ENCODE measurements at regions not wholly inside any gene's neighbourhood (a gene's known extent, or its start where the extent isn't known, plus 50 kb on each side); places are given as distances from the start of the nearest gene placed in this dataset.

DNA sequence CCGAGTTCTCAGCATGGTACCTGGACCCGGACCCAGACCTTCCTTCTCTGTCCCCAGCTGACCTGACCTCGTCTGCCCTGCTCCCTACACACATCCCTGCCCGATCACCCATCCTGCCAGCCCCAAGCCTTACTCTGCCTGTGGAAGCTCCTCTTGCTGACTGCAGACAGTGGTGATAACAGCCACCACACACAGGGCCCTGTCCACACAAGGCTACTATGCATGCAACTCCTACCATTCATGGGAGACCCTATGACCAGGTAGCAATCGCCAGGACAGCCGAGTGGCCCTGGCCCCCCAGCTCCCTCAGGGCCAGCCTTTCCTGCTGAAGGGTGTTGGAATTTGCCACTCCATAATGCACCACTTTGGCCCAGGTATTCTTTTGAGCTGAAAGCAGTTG lies 233.6 kb downstream of the BRD1 start:
- no peak for DNase-seq (ENCODE audit: low read depth)
- TF ChIP-seq, protein P1, sequence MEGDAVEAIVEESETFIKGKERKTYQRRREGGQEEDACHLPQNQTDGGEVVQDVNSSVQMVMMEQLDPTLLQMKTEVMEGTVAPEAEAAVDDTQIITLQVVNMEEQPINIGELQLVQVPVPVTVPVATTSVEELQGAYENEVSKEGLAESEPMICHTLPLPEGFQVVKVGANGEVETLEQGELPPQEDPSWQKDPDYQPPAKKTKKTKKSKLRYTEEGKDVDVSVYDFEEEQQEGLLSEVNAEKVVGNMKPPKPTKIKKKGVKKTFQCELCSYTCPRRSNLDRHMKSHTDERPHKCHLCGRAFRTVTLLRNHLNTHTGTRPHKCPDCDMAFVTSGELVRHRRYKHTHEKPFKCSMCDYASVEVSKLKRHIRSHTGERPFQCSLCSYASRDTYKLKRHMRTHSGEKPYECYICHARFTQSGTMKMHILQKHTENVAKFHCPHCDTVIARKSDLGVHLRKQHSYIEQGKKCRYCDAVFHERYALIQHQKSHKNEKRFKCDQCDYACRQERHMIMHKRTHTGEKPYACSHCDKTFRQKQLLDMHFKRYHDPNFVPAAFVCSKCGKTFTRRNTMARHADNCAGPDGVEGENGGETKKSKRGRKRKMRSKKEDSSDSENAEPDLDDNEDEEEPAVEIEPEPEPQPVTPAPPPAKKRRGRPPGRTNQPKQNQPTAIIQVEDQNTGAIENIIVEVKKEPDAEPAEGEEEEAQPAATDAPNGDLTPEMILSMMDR (IDR thresholded peaks at IDR 0.05; ENCODE audit: low read depth, low read length, missing control alignments), result no peak
- in situ Hi-C loops (cut with HindIII; ENCODE audit: low sequenced_read_pairs), result loop anchor here (5.0 kb wide), 1 partner anchor 43 kb away; no protein-coding TSS in a partner anchor
- no peak overlapping the region for H3K4me3 ChIP-seq (ENCODE audit: low read depth, low read length)

DNA sequence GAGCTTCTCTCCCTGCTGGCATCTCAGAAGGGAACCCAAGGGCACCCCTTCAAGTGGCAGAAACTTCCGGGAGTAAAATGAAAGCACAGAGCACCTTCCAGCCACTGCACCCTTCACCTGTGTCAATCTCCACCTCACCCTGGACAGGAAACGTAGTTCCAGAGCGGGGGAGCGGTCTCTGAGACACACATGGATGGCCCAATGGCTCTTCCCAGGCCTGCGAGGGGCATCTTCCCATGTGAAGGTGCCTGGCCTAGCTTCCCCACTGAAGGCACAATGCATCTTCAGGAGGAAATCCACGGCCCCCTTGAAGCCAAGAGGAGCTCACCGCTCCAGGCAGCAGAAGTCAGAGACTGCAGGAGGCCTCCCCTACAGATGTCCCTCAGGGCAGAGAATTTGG lies 234.2 kb downstream of the BRD1 start:
- TF ChIP-seq, protein P1 (IDR thresholded peaks at IDR 0.05; ENCODE audit: low read depth, low read length, missing control alignments), result no peak
- in situ Hi-C loops (cut with HindIII; ENCODE audit: low sequenced_read_pairs), result loop anchor here (5.0 kb wide), 1 partner anchor 44 kb away; no protein-coding TSS in a partner anchor
- no peak overlapping the region for H3K4me3 ChIP-seq (ENCODE audit: low read depth, low read length)
- no peak for DNase-seq (ENCODE audit: low read depth)

DNA sequence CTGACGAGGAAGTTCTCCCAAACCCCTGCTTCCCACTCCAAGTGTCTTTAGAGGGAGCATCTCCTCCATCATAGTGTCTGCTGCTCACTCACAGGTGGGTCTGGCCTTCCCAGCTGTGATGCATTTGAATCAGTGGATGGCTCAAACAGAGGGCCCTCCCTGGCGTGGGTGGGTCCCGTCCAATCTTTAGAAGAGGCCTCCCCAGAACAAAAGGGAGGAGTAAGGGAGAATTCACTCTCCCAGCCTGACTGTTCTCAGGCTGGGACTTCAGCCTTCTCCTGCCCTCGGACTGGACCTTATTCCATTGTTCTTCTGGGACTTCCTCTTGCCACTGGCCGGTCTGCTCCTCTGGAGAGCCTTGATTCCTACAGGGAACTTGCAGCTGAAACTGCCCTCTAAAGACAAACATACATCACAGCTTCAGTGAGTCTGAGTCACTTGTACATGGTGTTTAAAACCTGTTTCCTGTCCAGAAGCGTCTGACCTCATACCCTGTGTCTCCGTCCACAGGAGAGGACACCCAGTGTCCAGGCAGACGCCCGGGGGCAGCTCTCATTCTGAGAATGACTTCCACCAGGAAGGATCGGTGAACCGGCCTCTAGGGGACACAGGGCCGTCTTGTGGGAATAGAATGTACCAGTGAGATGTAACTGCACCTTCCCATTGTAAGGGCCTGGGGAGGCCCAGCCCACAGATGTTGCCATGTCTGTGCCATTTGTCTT lies 234.7 kb downstream of the BRD1 start:
- TF ChIP-seq, protein P1 (IDR thresholded peaks at IDR 0.05; ENCODE audit: low read depth, low read length, missing control alignments), result no peak
- in situ Hi-C loops (cut with HindIII; ENCODE audit: low sequenced_read_pairs), result loop anchor here (5.0 kb wide), 1 partner anchor 44 kb away; no protein-coding TSS in a partner anchor
- no peak overlapping the region for H3K4me3 ChIP-seq (ENCODE audit: low read depth, low read length)
- DNase-seq (ENCODE audit: low read depth), result no peak

DNA sequence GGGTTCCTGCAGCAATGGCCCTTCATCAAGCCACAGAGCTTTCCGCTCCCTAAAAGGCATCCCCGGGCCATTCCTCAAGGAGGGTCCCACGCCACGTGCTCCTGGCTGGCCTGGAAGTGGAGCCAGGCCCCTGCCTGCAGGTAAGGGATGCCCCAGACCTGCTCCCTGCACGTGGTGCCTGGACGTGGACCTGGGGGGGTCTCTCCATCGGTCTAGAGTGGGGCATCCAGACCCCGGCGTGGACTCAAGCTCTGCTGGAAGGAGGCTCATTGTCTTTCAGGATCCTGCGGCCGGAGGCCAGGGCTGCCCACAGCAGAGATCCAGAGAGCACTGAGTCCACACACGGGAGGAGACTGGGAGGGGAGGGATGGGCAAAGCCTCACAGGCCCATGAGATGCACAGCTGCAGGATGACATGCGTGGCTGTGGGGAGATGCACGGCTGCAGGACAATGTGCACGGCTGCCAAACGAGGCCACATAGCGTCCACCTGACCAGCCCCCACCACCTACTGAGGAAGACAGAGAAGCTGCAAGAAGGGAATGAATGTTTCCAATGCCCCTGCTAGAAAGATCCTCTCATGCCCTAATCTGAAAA lies 236.7 kb downstream of the BRD1 start:
- no peak for DNase-seq (ENCODE audit: low read depth)
- in situ Hi-C loops (cut with HindIII; ENCODE audit: low sequenced_read_pairs), result loop anchor here (5.0 kb wide), 1 partner anchor 46 kb away; no protein-coding TSS in a partner anchor
- TF ChIP-seq, protein P1 (IDR thresholded peaks at IDR 0.05; ENCODE audit: low read depth, low read length, missing control alignments), result no peak
- H3K4me3 ChIP-seq (ENCODE audit: low read depth, low read length), result no peak overlapping the region

DNA sequence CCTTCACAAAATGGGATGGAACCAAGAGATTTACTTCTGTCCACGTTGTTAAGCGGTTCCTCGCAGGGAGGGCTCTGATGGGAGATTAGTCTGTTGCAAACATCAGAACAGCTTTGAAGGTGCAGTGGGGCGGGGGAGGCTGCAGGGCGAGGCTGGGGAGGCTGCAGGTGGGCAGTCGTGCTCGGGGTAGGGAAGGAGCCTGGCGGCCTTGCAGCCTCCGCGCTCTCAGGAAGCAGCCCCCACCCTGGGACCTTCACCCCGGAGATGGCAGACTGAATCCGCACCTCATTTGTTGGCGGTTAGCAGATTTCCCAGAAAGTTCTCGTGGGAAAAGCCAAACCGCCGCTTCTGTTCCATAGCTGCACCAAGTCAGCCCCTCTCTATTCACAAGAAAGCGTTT lies 237.3 kb downstream of the BRD1 start:
- TF ChIP-seq, protein P1 (IDR thresholded peaks at IDR 0.05; ENCODE audit: low read depth, low read length, missing control alignments), result no peak
- H3K4me3 ChIP-seq (ENCODE audit: low read depth, low read length), result no peak overlapping the region
- in situ Hi-C loops (cut with HindIII; ENCODE audit: low sequenced_read_pairs), result loop anchor here (5.0 kb wide), 1 partner anchor 47 kb away; no protein-coding TSS in a partner anchor
- no peak for DNase-seq (ENCODE audit: low read depth)

DNA sequence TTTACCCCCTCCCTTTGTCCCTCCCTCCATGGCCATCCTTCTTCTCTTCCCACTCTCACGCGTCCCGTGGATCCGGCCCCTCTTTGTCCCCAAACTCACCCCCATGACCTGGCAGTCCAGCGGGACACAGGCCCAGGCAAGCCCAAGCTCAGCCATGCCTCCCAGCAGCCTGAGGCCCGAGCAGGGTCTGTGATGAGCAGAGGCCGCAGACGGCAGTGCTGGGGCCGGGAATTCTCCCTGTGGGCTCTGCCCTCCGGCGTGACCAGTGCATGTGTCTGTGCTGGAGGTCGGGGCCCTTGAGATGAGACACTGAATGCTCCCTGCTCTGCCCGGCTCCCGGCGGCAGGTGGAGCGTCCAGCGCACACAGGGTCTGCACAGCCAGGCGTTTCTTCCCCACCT lies 237.9 kb downstream of the BRD1 start:
- TF ChIP-seq, protein P1 (IDR thresholded peaks at IDR 0.05; ENCODE audit: low read depth, low read length, missing control alignments), result no peak
- no peak overlapping the region for H3K4me3 ChIP-seq (ENCODE audit: low read depth, low read length)
- no peak for DNase-seq (ENCODE audit: low read depth)
- in situ Hi-C loops (cut with HindIII; ENCODE audit: low sequenced_read_pairs), result loop anchor here (5.0 kb wide), 1 partner anchor 47 kb away; no protein-coding TSS in a partner anchor
